GM21360 (cell line): ENCODE measurements at regions not wholly inside any gene's neighbourhood (a gene's known extent, or its start where the extent isn't known, plus 50 kb on each side); places are given as distances from the start of the nearest gene placed in this dataset.
"Not testable (repeated sequence)": the region's sequence is repeated elsewhere in the genome, so short reads cannot be mapped to it uniquely, and the experiment has no call there.

Experiments
- ATAC-seq: cut with Tn5 transposase; IDR thresholded peaks from one replicate; pipeline ENCODE4 v1.9.1; 2021; ENCODE audit warnings: mild to moderate bottlenecking, moderate library complexity; ENCODE audit not compliant: unreplicated experiment

DNA sequence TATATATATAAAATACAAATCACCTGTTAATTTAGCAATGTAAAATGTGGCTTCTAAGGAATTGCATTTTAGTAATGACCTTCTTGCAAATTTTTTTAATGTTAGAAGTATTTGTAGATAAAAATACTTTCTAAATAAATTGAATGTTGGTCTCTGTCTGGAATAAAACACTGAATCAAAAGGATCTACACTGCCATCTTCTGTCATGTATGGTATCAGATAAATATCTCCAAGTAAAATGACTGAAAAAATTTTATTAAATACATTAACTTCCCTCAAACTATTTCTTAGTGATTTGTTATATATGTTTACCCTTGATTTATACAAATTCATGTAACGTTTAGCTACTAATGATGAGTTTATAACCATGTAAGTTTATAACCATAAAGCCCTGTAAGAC, 2029.3 kb downstream of the MRPL39 start:
- ATAC-seq, result no peak

DNA sequence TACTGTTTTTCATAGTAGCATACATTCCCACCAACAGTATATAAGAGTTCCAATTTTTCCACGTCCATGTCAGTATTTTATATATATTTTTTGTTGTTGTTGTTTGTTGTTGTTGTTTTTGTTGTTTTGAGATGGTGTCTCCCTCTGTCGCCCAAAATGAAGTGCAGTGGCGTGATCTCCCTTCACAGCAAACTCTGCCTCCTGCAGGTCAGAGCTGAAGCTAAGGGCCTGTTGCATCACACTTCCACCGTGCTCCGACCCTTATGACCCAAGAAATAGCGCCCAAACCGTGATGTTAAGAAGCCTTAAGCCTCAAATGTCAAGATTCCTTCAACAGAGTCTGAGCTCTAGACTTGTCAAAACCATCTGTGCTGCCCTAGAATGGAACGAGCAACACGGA, 2032.3 kb downstream of the MRPL39 start:
- no peak for ATAC-seq

DNA sequence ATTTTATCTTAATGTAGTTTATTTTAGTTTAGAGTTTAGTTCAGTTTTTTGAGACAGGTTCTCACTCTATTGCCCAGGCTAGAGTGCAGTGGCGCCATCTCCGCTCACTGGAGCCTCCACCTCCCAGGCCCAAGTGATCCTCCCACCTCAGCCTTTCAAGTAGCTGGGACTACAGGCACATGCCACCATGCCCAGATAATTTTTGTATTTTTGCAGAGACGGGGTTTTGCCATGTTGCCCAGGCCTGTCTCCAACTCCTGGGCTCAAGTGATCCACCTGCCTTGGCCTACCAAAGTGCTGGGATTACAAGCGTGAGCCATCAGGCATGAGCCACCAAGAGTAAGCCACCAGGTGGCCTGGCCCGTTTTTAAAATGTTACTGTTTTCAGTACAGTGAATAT, 2058.4 kb downstream of the MRPL39 start:
- not testable (repeated sequence) for ATAC-seq

DNA sequence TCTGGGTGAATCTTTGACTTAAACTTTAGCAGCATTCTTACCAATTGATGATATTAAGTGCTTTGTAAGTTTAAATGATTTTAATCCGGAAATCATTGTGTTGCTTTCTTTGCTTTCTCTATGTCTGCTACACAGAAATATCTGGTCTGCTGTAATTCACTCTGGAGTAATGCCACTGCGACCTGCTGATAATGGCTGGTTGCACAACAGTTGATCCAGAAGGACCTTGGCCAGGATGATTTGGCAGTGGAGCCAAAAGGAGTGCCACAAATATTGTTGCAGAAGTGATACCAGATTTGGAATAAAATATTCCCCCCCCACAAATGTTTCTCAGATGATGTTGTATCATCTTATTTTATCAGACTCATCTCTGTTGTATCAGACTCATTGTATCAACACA, 2063.9 kb downstream of the MRPL39 start:
- no peak for ATAC-seq

DNA sequence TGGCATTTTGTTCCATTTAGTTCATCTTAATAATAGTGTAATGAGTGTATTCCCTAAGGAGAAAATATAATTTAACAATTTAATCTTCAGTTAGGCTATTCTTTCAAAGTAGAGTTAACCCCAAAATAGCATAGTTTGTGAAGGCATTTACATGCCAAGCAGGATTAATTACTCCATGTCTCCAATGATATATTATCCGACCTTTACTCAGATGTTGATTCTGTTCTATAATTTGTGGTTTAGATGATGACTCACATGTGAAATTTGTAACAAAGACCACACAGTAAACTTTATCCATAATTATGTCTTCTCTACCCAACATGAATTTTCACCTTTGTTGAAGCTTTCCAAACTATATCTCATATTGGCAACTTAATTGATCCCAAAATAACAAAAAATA, 2065.2 kb downstream of the MRPL39 start:
- ATAC-seq, result no peak

DNA sequence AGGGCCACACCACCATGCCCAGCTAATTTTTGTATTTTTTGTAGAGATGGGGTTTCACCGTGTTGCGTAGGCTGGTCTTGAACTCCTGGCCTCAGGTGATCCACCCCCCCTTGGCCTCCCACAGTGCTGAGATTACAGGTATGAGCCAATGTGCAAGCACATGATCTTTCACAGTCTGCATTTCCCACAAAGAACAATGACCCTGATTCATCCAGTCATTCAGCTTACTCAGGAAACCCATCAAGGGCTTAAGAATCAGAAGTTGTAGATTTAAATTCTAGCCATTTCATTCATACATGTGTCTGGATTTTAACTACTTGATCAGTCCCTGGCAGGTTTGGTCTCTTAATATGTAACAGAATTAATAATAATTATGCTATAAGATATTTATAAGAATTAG, 2065.7 kb downstream of the MRPL39 start:
- no peak for ATAC-seq

DNA sequence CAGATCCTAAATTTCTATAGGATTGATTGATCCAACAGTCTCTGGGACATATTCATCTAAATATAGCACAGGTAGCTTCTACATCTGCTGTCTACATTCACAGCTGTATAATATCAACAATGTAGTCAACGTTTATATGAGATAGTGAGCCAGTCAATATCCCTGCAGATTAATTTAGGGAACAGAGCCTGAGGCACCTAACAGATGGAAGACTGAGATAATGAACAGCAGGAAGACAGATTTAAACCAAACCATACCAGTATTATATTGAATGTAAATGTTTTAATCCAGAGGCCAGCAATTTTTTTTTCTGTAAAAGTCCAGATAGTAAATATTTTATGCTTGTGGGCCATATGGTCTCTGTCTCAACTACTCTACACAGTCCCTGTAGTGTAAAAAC, 2072.4 kb downstream of the MRPL39 start:
- no peak for ATAC-seq

DNA sequence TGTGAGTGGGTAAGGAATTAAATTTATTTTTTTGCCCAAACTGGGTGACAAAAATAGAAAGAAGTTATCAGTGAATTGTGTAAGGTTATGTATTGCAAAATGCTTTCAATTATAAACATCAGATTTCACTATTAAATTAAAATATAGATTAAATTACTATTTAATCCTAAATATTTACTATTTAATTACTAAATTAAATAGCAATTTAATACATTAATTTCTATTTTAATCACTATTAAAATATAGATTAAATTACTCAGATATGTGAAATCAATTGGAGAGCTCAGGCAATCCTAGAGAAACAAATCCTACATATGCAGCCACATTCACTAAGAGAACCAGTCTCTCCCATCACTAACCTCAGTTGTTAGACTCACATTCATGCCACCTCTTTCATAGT, 2075.8 kb downstream of the MRPL39 start:
- ATAC-seq, result no peak

DNA sequence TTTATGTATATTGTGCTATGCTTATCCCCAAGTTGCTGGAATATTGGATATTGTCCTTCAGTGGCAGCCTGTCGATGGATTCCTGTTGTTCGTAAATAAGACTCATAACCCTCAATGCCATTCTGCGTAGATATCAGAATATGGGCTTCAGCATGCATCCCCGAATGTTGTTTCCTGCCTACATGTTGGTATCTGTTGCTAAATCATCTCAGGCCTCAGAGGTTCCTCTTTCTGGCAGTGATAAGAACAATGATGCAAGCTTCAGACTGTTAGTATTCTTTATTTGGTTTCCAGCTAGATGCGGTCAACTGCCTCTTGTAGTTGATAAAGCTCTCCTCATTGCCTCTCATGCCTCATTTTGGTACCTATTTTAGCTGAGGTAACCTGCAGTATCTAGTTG, 2082.6 kb downstream of the MRPL39 start:
- ATAC-seq, result no peak

DNA sequence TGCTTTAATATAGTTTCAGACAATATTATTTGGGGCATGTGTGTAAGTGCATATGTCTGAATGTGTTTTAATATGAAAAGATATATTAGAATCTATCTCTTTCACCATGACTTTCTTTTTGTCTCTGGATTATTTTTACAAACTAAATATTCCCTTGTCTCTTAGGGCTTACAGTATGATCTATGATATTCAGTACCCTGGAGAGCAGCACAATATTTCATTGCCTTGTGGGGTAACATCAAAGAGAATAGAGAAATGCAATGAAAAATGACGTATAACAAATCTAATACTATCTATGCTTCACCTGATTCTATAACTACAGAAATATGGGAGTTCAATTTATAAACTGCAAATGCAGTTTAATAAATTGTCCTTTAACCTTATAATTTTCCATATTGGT, 2084.5 kb downstream of the MRPL39 start:
- no peak for ATAC-seq

DNA sequence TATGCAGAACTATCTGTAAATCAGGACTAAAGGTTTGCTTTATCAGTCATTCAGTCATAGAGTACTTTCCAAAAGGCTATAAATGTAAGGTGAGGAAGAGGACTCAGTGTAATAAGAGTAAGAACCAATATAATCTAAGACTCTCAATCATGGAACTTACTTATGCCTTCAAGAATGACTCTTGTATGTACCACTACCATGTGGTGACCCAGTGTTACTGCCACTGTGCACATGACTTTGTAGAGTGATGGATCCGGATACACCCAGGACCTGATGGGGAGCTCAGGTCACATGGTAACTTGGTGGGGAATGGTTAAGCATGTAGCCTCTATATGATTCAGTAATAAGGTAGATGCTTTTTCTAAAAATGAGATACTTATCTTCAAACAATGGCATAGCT, 2099.8 kb downstream of the MRPL39 start:
- no peak for ATAC-seq

DNA sequence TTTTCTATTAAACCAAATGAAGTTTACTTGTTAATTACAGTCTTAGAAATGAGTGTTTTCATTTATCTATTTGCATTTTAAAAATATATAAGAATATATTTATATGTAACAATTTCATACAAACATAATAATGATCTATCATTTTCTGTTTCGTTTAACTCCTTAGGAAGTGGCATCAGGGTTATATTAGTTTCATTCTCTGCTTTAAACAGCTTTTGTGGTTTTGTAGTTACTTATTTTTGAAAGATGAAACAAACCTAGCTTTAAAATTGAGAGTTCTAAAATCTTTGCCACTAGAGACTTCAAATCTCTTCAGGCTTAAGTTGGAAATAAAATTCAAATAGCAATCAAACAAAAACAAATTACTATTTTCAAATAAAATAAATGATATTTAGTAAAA, 2110.6 kb downstream of the MRPL39 start:
- no peak for ATAC-seq

DNA sequence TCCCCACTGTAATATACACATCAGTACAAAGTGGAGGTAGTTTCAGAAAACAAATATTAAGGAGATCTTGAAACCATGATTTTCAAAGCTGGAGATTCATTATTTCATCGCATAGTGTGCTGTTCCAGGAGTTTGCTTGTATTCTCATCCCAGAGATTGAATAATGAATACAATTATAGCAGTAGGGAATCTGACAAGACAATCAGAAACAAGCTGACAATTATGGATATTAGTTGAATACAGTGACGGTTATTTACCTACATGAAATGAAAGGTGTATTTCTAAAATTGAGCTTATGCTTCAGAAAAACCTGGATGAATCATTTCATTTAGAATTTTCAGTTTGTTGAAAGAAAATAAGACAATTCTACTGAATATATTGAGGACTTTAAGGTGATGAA, 2119.0 kb downstream of the MRPL39 start:
- no peak for ATAC-seq

DNA sequence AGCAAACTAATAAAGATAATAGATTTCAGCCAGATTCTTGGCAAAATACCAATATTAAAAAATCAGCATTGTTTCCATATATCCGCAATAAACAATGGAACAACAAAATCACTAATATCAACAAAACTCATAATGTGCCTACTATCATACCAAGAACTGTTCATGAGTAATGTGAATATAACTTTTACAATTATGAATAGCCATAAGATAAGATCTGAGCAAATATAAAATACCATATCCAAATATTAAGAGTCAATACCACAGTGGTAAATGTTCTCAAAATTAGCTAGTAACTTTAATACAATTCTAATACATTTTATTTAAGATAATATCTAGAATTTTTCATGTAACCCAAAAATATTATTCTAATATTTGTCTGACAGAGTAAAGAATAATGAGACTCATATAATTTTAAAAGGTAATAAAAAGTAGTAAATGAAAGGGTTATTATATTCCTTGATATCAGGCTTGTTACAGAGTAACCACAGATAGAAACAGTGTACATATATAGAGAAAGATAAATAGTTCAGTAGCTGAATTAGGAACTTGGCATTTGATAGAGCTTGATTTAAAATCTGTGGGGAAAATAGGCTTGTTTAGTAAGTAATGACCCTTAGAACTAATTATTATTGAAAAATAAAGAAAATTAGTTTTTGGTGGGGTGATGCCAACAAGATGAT, 2126.6 kb downstream of the MRPL39 start:
- no peak for ATAC-seq

DNA sequence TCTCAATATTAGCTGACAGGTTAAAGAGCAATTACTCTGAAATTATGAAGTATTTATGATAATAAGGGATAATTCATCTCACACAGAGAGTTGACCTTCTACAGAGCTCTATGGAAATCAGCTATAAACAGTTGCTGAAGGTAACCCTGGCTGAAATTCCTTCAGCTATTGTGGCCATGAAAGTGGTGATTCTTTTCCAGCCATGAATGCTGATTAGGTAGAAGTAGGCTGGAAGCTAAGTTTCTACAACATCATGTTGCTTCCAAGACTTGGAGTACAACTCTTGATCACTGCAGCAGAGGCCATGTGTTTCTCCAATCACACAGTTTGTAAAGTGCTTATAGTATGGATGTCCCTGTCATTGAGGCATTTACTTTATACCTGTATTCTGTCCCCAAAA, 2128.9 kb downstream of the MRPL39 start:
- no peak for ATAC-seq

DNA sequence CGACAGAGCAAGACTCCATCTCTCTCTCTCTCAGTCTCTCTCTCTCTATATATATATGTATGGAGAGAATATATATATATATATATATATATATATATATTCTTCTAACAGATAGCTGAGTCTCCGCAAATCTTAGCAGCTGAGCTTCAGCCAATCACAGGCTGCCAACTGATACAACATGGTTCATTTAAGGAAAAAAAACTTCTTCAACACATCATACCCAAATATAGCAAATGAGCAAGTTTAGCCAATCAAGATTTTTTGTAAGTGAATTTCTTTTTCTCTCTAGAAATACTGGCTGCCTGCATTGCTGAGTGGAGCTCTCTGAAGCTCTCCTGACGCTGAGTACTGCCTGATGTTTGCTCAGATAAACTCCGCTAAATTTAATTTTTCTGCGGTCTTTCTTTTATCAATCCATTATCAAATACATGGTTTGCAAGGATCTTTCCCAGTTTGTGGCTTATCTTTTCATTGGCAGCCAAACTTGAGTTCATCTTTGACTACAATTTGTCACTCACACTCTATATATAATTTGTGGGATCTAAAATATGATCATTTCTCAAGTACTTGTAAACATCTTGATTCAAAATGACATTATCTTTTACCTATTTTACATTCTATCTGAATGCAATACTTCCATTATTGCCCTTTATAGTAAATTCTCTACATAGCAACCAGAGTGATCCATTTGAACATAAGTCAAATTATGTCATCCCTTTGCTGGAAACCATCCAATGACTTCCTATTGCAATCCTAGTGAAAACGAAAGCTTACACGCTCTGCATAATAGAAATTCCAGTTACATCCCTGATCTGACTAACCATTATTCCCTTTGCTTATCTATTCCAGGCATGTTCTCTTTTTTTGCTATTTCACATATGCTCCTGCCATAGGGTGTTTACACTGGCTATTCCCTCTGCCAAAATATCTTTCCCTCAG, 2131.7 kb downstream of the MRPL39 start:
- no peak for ATAC-seq

DNA sequence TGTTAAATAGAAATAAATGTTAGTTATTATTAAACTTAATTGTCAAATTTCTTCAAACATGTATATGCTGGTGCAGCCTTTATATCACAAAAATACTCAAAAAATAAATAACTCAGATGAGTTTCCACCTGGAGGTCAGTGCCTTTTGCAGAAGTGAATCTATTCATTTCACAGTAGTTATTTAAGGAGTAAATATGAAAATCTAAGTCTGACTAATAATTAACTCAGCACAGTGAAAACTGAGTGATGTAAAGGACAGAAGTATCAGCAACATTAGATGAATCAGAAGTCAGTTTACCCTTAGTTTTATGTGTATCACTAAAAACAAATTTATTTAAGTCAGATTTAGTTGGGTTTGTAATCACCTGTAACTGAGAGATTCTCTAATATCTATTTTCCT, 2135.4 kb downstream of the MRPL39 start:
- ATAC-seq, result no peak

DNA sequence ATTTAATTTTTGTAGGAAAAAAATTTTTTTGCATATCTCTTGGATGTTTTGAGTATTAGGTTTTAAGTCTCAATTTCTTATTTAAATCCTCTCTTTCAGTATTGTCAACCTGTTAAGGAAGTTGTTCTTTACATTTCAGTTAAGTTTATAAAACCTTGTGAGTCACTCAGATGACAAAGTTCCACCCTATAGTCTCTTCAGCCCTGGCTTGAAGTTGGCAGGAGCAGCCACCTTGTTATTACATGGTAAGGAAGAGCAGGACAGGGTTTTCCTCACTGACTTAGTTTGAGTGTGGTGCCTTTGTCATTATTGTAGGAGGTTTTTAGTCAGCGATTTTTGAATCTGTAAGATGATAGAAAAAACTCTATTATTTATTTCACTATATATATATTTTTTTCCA, 2143.9 kb downstream of the MRPL39 start:
- ATAC-seq, result no peak

DNA sequence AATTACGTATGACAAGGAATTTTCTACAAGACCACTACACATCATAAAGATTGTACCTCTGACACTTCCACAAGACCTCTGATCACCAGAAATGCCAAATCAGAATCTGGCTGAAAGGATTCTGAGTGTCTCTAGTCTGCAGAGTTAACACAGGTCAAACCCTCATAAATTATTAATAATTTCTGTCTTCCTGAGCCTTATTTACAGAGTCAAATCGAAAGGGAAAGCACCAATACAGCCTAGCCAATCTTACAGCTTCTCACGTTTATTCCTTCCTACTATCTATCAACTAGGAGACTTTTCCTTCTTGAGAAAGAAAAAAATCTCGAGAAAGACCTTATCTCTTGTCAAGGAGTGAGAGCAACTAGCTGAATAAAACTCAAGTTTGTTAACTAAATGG, 2151.6 kb downstream of the MRPL39 start:
- no peak for ATAC-seq

DNA sequence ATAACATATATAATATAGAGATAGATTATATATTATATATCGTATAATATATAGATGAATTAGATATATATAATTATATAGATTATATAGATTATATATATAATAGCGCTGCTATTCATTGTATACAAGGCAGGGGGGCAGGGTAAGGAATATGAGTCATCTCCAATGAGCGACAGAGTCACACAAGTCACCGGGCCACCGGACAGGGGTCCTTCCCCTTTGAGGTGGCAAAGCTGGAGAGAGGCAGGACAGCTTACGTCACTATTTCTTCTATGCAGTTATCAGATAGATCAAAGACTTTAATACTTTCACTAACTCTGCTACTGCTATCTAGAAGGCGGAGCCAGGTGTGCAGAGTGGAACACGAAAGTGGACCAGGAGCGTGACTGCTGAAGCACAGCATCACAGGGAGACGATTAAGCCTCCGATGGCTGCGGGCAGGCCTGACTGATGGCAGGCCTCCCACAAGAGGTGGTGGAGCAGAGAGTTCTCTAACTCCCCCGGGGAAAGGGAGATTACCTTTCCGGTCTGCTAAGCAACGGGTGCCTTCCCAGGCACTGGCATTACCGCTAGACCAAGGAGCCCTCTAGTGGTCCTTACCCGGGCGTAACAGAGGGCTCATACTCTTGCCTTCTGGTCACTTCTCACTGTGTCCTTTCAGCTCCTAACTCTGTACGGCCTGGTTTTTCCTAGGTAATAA, 2154.7 kb downstream of the MRPL39 start:
- no peak for ATAC-seq

DNA sequence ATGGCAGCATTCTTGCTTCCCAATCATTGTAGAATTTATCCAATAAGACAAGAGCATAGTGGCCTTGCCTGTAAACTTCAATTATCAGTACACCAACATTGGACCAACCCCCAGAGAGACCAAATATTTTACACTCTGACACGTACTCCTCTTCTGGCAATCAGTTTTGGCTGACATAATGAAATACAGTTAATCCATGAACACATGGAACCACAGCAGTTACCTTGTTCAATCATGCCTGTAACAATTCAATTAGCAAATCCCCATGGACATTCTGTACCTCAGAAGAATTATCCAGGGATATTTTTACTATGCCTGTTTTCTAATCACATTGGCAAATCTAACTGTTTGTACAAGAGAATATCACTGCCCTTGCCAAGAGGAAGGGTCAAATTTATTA, 2162.0 kb downstream of the MRPL39 start:
- no peak for ATAC-seq

DNA sequence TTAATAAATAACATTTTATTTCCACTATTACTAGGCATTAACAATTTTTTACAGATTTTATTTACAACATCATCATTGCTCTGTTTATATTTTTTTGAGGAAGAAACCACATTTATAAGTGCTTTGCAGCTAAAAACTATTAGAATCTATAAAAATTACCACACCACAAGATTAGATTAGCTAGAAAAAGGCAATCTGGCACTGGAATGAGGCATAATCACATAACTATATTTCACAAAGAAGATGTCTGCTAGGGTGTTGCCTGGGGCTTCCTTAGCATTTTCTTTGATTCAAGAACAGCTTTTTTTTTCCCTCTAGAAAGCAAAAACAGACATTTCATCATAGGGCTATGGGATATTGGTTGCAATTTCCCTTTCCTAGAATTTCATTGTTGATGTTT, 2169.2 kb downstream of the MRPL39 start:
- no peak for ATAC-seq
